Glutamatergic neuron (in vitro differentiated cells): ENCODE measurements at regions not wholly inside any gene's neighbourhood (a gene's known extent, or its start where the extent isn't known, plus 50 kb on each side); places are given as distances from the start of the nearest gene placed in this dataset.

Experiments used
- DNase-seq: peaks from one replicate; pipeline ENCODE4 v3.0.0; 2022
- H3K27ac Mint-ChIP-seq: one replicate; pipeline ENCODE4 v1.8.0; 2020; ENCODE audit warnings: mild to moderate bottlenecking, mixed read lengths, inconsistent platforms; ENCODE audit not compliant: unreplicated experiment
- H3K27me3 Mint-ChIP-seq: one replicate; pipeline ENCODE4 v1.8.0; 2020; ENCODE audit warnings: mild to moderate bottlenecking, moderate library complexity, mixed read lengths, inconsistent platforms; ENCODE audit not compliant: unreplicated experiment
- H3K36me3 Mint-ChIP-seq: one replicate; pipeline ENCODE4 v1.8.0; 2020; ENCODE audit warnings: mild to moderate bottlenecking, mixed read lengths, inconsistent platforms; ENCODE audit not compliant: unreplicated experiment
- H3K4me1 Mint-ChIP-seq: one replicate; pipeline ENCODE4 v1.8.0; 2020; ENCODE audit warnings: mild to moderate bottlenecking, low read depth, mixed read lengths, inconsistent platforms; ENCODE audit not compliant: unreplicated experiment
- H3K4me3 Mint-ChIP-seq: one replicate; pipeline ENCODE4 v1.8.0; 2020; ENCODE audit warnings: mild to moderate bottlenecking, mixed read lengths, inconsistent platforms; ENCODE audit not compliant: unreplicated experiment
- H3K9me3 Mint-ChIP-seq: one replicate; pipeline ENCODE4 v1.8.0; 2020; ENCODE audit warnings: mild to moderate bottlenecking, moderate library complexity, mixed read lengths, inconsistent platforms; ENCODE audit not compliant: unreplicated experiment
- CTCF ChIP-seq: fragments of 200-600 bp; sonication (generic); IDR thresholded peaks from one replicate; pipeline ENCODE4 v1.5.0; 2021; ENCODE audit not compliant: partially characterized antibody, unreplicated experiment

DNA sequence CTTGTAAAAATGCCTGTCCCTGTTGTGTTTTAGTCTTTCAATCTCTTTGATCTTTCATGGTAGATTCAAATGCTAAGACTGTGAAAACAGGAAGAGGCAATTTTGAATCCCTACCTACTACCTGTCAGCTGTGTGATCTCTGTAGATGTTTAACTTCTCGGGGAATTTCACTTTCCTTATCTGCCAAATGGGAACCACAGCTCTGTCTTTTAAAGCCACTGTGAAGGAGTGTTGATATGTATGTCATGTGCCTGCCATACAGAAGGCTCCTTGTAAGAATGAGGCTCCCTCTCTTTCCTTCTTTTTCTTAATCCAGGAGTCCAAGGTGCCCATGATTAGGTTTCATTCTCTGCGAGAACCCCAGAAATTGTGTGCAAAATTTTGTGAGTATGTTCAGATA lies 139.6 kb upstream of the ADAMTS9 start:
- Mint-ChIP-seq H3K9me3 (no peaks in the 10 kb centered on the region), H3K27ac (no peak overlapping the region), H3K36me3 (no peaks in the 10 kb centered on the region), H3K27me3 (no peaks in the 10 kb centered on the region), H3K4me3 (no peak overlapping the region), H3K4me1 (no peaks in the 10 kb centered on the region)
- DNase-seq: no peak
- TF ChIP-seq CTCF: no peak

GRCh38 chr3:64827019-64827418 lies 139.2 kb upstream of the ADAMTS9 start:
- H3K27me3 Mint-ChIP-seq: no peaks in the 10 kb centered on the region
- H3K4me1 Mint-ChIP-seq: no peaks in the 10 kb centered on the region
- no peak for DNase-seq
- no peaks in the 10 kb centered on the region for H3K9me3 Mint-ChIP-seq
- H3K27ac Mint-ChIP-seq: no peak overlapping the region
- TF ChIP-seq CTCF: no peak
- H3K4me3 Mint-ChIP-seq: no peak overlapping the region
- H3K36me3 Mint-ChIP-seq: no peaks in the 10 kb centered on the region

GRCh38 chr3:64825404-64826120 lies 137.8 kb upstream of the ADAMTS9 start:
- Mint-ChIP-seq H3K4me3 (no peak overlapping the region), H3K27me3 (no peaks in the 10 kb centered on the region), H3K9me3 (no peaks in the 10 kb centered on the region), H3K27ac (no peak overlapping the region), H3K36me3 (no peaks in the 10 kb centered on the region), H3K4me1 (no peaks in the 10 kb centered on the region)
- no peak for DNase-seq
- TF ChIP-seq CTCF: no peak

- Mint-ChIP-seq H3K9me3 (no peaks in the 10 kb centered on the region), H3K27ac (no peak overlapping the region), H3K4me3 (no peak overlapping the region), H3K27me3 (no peaks in the 10 kb centered on the region), H3K4me1 (no peaks in the 10 kb centered on the region), H3K36me3 (no peaks in the 10 kb centered on the region)
- no peak for DNase-seq
- no peak for TF ChIP-seq CTCF
Measured at GRCh38 chr3:64824394-64824909, 136.7 kb upstream of the ADAMTS9 start.

DNA sequence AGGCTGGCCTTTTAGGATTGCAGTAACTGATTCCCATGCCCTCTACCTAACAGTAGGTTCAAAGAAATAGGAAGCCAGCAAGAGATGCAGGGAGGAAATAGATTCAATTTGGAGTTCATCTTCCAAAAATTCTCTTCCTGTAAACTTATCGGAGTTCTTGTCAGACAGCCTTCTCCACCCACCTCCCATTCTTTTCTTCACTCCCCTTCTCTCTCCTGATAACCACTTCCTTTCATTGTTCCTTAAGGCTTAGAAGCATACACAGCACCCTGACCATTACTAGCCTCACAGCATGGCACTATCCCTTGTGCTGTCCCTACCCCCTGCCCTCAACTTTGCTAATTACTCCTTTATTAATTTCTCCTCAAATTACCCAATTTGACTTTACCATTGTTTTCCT lies 130.4 kb upstream of the ADAMTS9 start:
- Mint-ChIP-seq H3K4me1 (peaks cover 30% of the 10 kb centered on the region), H3K27me3 (peaks cover 2% of the 10 kb centered on the region), H3K9me3 (peaks cover 7% of the 10 kb centered on the region), H3K4me3 (no peak overlapping the region), H3K36me3 (no peaks in the 10 kb centered on the region), H3K27ac (no peak overlapping the region)
- TF ChIP-seq CTCF: no peak
- no peak for DNase-seq
